ENCODE measurements at regions not wholly inside any gene's neighbourhood (a gene's known extent, or its start where the extent isn't known, plus 50 kb on each side); places are given as distances from the start of the nearest gene placed in this dataset.

GRCh38 chr2:4246364-4247131 lies 543.2 kb downstream of the DCDC2C start:
- Mint-ChIP-seq H3K9me3 (ENCODE audit: insufficient read depth) (peaks cover 8% of the 10 kb centered on the region), H3K4me3 (no peak overlapping the region), H3K27ac (no peak overlapping the region), H3K4me1 (ENCODE audit: low read depth) (no peaks in the 10 kb centered on the region), H3K27me3 (ENCODE audit: low read depth) (no peaks in the 10 kb centered on the region), H3K36me3 (ENCODE audit: low read depth) (no peaks in the 10 kb centered on the region)
- no peak for DNase-seq
- ChIA-PET CTCF (no interaction called here), POLR2A (no interaction called here)
- no peak for ATAC-seq

DNA sequence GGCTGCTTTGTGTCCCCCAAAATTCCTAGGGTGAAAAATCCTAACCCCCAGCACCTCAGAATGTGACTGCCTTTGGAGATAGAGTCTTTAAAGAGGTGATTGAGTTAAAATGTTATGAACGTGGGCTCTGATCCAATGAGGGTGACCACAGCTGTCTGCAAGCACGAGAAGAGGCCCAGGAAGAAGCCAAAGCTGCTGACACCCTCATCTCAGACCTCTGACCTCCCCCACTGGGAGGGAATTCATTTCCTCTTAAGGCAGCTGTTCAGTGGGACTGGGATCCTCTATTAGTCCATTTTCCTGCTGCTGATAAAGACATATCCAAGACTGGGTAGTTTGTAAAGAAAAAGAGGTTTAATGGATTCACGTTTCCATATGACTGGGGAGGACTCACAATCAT lies 544.4 kb downstream of the DCDC2C start:
- POLR2A ChIA-PET = no interaction called here

DNA sequence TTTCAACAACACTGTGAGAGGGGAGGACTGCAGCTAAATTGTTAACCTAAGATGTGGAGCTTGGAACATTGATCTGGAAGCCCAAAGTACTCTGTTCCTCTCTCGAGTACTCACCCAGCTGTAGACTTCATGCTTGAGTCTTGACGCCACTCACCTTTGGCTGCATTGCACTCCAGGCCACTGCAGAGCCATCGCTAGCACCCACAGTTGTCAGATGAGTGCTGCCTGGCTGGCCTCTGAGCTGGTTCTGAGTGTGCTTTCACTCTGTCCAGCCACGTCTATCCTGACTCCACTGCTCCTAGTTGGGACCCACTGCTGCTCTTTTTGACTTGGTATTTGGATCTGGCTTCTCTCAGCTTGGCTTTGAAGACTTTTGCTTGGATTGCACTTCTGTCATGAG lies 552.1 kb downstream of the DCDC2C start:
- H3K36me3 Mint-ChIP-seq (ENCODE audit: low read depth) = no peaks in the 10 kb centered on the region
- DNase-seq = no peak
- no peak overlapping the region for H3K27ac Mint-ChIP-seq
- ChIA-PET POLR2A (no interaction called here), CTCF (interaction anchor here (0.5 kb wide), 1 partner anchor 68 kb away, joined by 3 read pairs; no protein-coding TSS in a partner anchor)
- ATAC-seq = no peak
- H3K4me3 Mint-ChIP-seq = no peak overlapping the region
- H3K4me1 Mint-ChIP-seq (ENCODE audit: low read depth) = no peaks in the 10 kb centered on the region
- no peaks in the 10 kb centered on the region for H3K9me3 Mint-ChIP-seq (ENCODE audit: insufficient read depth)
- H3K27me3 Mint-ChIP-seq (ENCODE audit: low read depth) = no peaks in the 10 kb centered on the region

More for the DNA sequence above, 544.4 kb downstream of the DCDC2C start:
- CTCF ChIA-PET = no interaction called here
- no peak for ATAC-seq
- peaks cover 8% of the 10 kb centered on the region for H3K9me3 Mint-ChIP-seq (ENCODE audit: insufficient read depth)
- H3K4me1 Mint-ChIP-seq (ENCODE audit: low read depth) = no peaks in the 10 kb centered on the region
- H3K27ac Mint-ChIP-seq = no peak overlapping the region
- H3K4me3 Mint-ChIP-seq = no peak overlapping the region
- H3K36me3 Mint-ChIP-seq (ENCODE audit: low read depth) = no peaks in the 10 kb centered on the region
- DNase-seq = no peak
- H3K27me3 Mint-ChIP-seq (ENCODE audit: low read depth) = no peaks in the 10 kb centered on the region

DNA sequence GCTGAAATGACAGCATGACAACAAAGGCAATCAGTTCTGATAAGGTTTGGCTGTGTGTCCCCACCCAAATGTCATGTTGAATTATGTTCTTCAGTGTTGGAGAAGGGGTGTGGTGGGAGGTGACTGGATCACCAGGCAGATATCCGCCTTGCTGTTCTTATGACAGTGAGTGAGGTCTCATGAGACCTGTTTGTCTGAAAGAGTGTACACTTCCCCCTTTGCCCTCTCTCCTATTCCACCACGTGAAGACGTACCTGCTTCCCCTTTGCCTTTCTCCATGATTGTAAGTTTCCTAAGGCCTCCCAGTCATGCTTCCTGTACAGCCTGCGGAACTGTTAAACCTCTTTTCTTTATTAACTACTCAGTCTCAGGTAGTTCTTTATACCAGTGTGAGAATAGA lies 553.0 kb downstream of the DCDC2C start:
- Mint-ChIP-seq H3K27ac (no peak overlapping the region), H3K36me3 (ENCODE audit: low read depth) (no peaks in the 10 kb centered on the region), H3K4me3 (no peak overlapping the region), H3K27me3 (ENCODE audit: low read depth) (no peaks in the 10 kb centered on the region), H3K4me1 (ENCODE audit: low read depth) (no peaks in the 10 kb centered on the region), H3K9me3 (ENCODE audit: insufficient read depth) (no peaks in the 10 kb centered on the region)
- ATAC-seq (no peak), DNase-seq (no peak)
- ChIA-PET POLR2A (no interaction called here), CTCF (no interaction called here)

DNA sequence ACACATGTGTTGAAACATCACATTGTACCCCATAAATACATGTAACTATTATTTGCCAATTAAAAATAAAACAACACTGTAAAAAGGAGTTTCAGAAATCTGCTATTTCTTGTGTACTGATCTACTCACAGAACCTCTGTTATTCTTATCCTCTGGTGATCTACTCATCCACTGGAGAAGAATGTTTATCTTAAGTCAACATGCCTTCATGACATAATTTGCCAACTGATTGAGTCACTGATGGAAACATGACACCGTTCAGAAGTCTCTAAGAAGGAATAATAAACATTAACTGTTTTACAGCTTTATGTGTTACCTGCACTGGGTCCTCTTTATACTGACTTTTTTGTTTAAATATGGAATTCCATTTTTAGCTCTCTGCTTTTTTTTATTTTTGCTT lies 555.2 kb downstream of the DCDC2C start:
- no peaks in the 10 kb centered on the region for H3K4me1 Mint-ChIP-seq (ENCODE audit: low read depth)
- H3K9me3 Mint-ChIP-seq (ENCODE audit: insufficient read depth) = no peaks in the 10 kb centered on the region
- ChIA-PET CTCF (no interaction called here), POLR2A (no interaction called here)
- H3K27me3 Mint-ChIP-seq (ENCODE audit: low read depth) = no peaks in the 10 kb centered on the region
- DNase-seq = no peak
- H3K27ac Mint-ChIP-seq = no peak overlapping the region
- no peak overlapping the region for H3K4me3 Mint-ChIP-seq
- no peak for ATAC-seq
- no peaks in the 10 kb centered on the region for H3K36me3 Mint-ChIP-seq (ENCODE audit: low read depth)

- DNase-seq = no peak
- H3K27ac Mint-ChIP-seq = no peak overlapping the region
- H3K36me3 Mint-ChIP-seq (ENCODE audit: low read depth) = no peaks in the 10 kb centered on the region
- ATAC-seq = no peak
- no peak overlapping the region for H3K4me3 Mint-ChIP-seq
- POLR2A ChIA-PET = no interaction called here
- no peaks in the 10 kb centered on the region for H3K4me1 Mint-ChIP-seq (ENCODE audit: low read depth)
- no peaks in the 10 kb centered on the region for H3K27me3 Mint-ChIP-seq (ENCODE audit: low read depth)
- CTCF ChIA-PET = no interaction called here
- no peaks in the 10 kb centered on the region for H3K9me3 Mint-ChIP-seq (ENCODE audit: insufficient read depth)
Measured at GRCh38 chr2:4265936-4266335, 562.6 kb downstream of the DCDC2C start.

DNA sequence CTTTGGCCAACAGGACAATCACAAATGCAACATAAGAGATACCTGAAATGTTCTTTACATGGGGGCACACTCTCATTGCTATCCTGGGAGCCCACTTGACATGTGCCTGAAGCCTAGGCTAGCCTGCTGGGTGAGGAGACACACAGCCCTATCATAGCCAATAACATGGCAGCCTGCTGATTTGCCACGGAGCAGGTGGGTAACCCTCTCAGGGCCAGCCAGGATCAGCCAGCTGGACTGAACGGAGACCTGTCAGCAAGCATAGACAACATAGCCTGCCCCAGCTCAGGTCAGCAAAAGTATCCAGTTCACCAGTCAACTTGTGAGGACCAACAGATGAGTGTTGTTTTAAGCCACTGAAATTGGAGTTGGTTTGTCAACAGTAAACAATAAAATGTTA lies 566.5 kb downstream of the DCDC2C start:
- H3K4me1 Mint-ChIP-seq (ENCODE audit: low read depth) = no peaks in the 10 kb centered on the region
- ChIA-PET CTCF (no interaction called here), POLR2A (no interaction called here)
- ATAC-seq (no peak), DNase-seq (no peak)
- H3K27me3 Mint-ChIP-seq (ENCODE audit: low read depth) = no peaks in the 10 kb centered on the region
- H3K4me3 Mint-ChIP-seq = no peak overlapping the region
- H3K27ac Mint-ChIP-seq = no peak overlapping the region
- no peaks in the 10 kb centered on the region for H3K9me3 Mint-ChIP-seq (ENCODE audit: insufficient read depth)
- H3K36me3 Mint-ChIP-seq (ENCODE audit: low read depth) = no peaks in the 10 kb centered on the region

- H3K36me3 Mint-ChIP-seq (ENCODE audit: low read depth) = no peaks in the 10 kb centered on the region
- H3K27ac Mint-ChIP-seq = no peak overlapping the region
- H3K4me3 Mint-ChIP-seq = no peak overlapping the region
- H3K27me3 Mint-ChIP-seq (ENCODE audit: low read depth) = no peaks in the 10 kb centered on the region
- CTCF ChIA-PET = no interaction called here
- ATAC-seq (no peak), DNase-seq (no peak)
- H3K4me1 Mint-ChIP-seq (ENCODE audit: low read depth) = no peaks in the 10 kb centered on the region
- H3K9me3 Mint-ChIP-seq (ENCODE audit: insufficient read depth) = peaks cover 3% of the 10 kb centered on the region
- POLR2A ChIA-PET = no interaction called here
Measured at GRCh38 chr2:4272261-4272858, 569.0 kb downstream of the DCDC2C start.

GRCh38 chr2:4278392-4278791 lies 575.0 kb downstream of the DCDC2C start:
- Mint-ChIP-seq H3K4me3 (no peak overlapping the region), H3K27ac (no peak overlapping the region), H3K27me3 (ENCODE audit: low read depth) (no peaks in the 10 kb centered on the region), H3K9me3 (ENCODE audit: insufficient read depth) (peaks cover 4% of the 10 kb centered on the region), H3K36me3 (ENCODE audit: low read depth) (no peaks in the 10 kb centered on the region), H3K4me1 (ENCODE audit: low read depth) (no peaks in the 10 kb centered on the region)
- ChIA-PET POLR2A (no interaction called here), CTCF (no interaction called here)
- DNase-seq (no peak), ATAC-seq (no peak)

- Mint-ChIP-seq H3K4me1 (ENCODE audit: low read depth) (no peaks in the 10 kb centered on the region), H3K9me3 (ENCODE audit: insufficient read depth) (peaks cover 4% of the 10 kb centered on the region), H3K4me3 (no peak overlapping the region), H3K36me3 (ENCODE audit: low read depth) (no peaks in the 10 kb centered on the region), H3K27ac (no peak overlapping the region), H3K27me3 (ENCODE audit: low read depth) (no peaks in the 10 kb centered on the region)
- DNase-seq (no peak), ATAC-seq (no peak)
- POLR2A ChIA-PET = no interaction called here
- CTCF ChIA-PET = no interaction called here
Measured at GRCh38 chr2:4279431-4279830, 576.1 kb downstream of the DCDC2C start.

DNA sequence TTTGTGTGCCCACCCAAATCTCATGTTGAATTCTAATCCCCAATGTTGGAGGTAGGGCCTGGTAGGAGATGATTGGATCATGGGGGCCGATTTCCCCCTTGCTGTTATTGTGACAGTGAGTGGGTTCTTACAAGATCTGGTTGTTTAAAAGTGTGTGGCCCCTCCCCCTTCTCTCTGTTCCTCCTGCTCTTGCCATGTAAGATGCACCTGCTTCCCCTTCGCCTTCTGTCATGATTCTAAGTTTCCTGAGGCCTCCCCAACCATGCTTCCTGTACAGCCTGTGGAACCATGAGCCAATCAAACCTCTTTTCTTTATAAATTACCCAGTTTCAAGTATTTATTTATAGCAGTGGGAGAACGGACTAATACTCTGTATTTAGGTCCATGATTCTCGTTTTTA lies 588.1 kb downstream of the DCDC2C start:
- POLR2A ChIA-PET = no interaction called here

DNA sequence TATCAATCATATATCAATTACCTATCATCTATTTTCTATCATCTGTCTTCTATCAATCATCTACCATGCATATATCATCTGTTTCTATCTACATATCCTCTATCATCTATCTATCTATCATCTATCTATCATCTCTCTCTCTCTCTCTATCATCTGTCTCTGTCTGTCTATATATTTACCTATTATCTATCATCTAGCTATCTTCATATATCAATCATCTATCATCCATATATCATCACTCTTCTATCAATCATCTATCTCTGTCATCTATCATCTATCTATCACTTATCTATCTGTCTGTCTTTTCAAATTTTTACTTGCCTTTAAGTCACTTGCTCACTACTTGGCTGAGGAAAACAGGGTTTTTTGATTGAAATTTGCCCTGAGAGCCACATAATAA lies 592.3 kb downstream of the DCDC2C start:
- no peak for ATAC-seq
- Mint-ChIP-seq H3K36me3 (ENCODE audit: low read depth) (no peaks in the 10 kb centered on the region), H3K9me3 (ENCODE audit: insufficient read depth) (peaks cover 15% of the 10 kb centered on the region), H3K4me3 (no peak overlapping the region), H3K27ac (no peak overlapping the region), H3K4me1 (ENCODE audit: low read depth) (no peaks in the 10 kb centered on the region), H3K27me3 (ENCODE audit: low read depth) (no peaks in the 10 kb centered on the region)
- no peak for DNase-seq
- ChIA-PET POLR2A (no interaction called here), CTCF (no interaction called here)

More for the DNA sequence above, 588.1 kb downstream of the DCDC2C start:
- CTCF ChIA-PET = no interaction called here
- H3K9me3 Mint-ChIP-seq (ENCODE audit: insufficient read depth) = peaks cover 7% of the 10 kb centered on the region
- DNase-seq (no peak), ATAC-seq (no peak)
- no peak overlapping the region for H3K4me3 Mint-ChIP-seq
- H3K27ac Mint-ChIP-seq = no peak overlapping the region
- H3K36me3 Mint-ChIP-seq (ENCODE audit: low read depth) = no peaks in the 10 kb centered on the region
- no peaks in the 10 kb centered on the region for H3K27me3 Mint-ChIP-seq (ENCODE audit: low read depth)
- H3K4me1 Mint-ChIP-seq (ENCODE audit: low read depth) = no peaks in the 10 kb centered on the region

DNA sequence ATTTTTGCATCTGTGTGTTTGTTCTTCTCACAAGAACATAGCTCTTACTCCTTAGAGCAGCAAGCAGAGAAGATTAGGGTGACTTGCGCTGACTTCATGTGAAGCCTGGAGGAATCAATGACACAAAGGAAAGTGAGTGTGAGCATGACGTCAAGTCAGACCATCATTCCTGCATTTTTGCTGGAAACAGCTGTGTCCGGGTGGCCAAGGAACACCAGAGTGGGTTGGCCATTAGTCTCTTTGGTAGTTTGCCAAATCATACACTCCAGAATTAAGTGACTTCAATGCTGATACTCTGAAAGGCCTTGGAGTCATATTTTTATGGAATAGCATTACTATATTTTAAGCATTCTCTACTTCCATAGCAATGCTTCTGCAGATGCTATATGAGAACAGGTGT lies 597.2 kb downstream of the DCDC2C start:
- no peaks in the 10 kb centered on the region for H3K27me3 Mint-ChIP-seq (ENCODE audit: low read depth)
- POLR2A ChIA-PET = no interaction called here
- DNase-seq (no peak), ATAC-seq (no peak)
- H3K36me3 Mint-ChIP-seq (ENCODE audit: low read depth) = no peaks in the 10 kb centered on the region
- no peaks in the 10 kb centered on the region for H3K4me1 Mint-ChIP-seq (ENCODE audit: low read depth)
- CTCF ChIA-PET = no interaction called here
- H3K4me3 Mint-ChIP-seq = no peak overlapping the region
- H3K9me3 Mint-ChIP-seq (ENCODE audit: insufficient read depth) = peaks cover 17% of the 10 kb centered on the region
- H3K27ac Mint-ChIP-seq = no peak overlapping the region
